Activated CD8-positive, alpha-beta T cell treated with anti-CD3 and anti-CD28 coated beads for 36 hours (primary cell): ENCODE measurements at regions not wholly inside any gene's neighbourhood (a gene's known extent, or its start where the extent isn't known, plus 50 kb on each side); places are given as distances from the start of the nearest gene placed in this dataset.

Source experiments
- ATAC-seq: fragments of 200-7000 bp; cut with Tn5 transposase; one replicate; pipeline ENCODE4 v1.10.0; 2021; ENCODE audit warnings: mild to moderate bottlenecking, moderate library complexity
- CTCF ChIA-PET: fragments of 350-600 bp; sonication (Branson Sonifier 250); formaldehyde crosslinking; loops from one replicate; lab custom pipeline; 2021; ENCODE audit warnings: antibody characterized with exemption; lab: Charles Lee
- POLR2A ChIA-PET: fragments of 350-600 bp; sonication (Branson Sonifier 250); formaldehyde crosslinking; loops from one replicate; lab custom pipeline; 2021; ENCODE audit warnings: antibody characterized with exemption; lab: Charles Lee
- DNase-seq: peaks from one replicate; pipeline ENCODE4 v3.0.0-alpha.2; 2020
- H3K27ac Mint-ChIP-seq: one replicate; pipeline ENCODE4 v1.8.0; 2021; ENCODE audit warnings: mild to moderate bottlenecking, mixed read lengths
- H3K27me3 Mint-ChIP-seq: one replicate; pipeline ENCODE4 v1.8.0; 2021; ENCODE audit warnings: mixed read lengths
- H3K36me3 Mint-ChIP-seq: one replicate; pipeline ENCODE4 v1.8.0; 2021; ENCODE audit warnings: low read depth, mixed read lengths
- H3K4me1 Mint-ChIP-seq: one replicate; pipeline ENCODE4 v1.8.0; 2021; ENCODE audit warnings: low read depth, mixed read lengths
- H3K4me3 Mint-ChIP-seq: one replicate; pipeline ENCODE4 v1.8.0; 2021; ENCODE audit warnings: mild to moderate bottlenecking, moderate library complexity, mixed read lengths
- H3K9me3 Mint-ChIP-seq: one replicate; pipeline ENCODE4 v1.8.0; 2021; ENCODE audit warnings: mixed read lengths
- CTCF ChIP-seq: fragments of 200-600 bp; IDR thresholded peaks from one replicate; pipeline ENCODE4 v1.8.0; 2022; ENCODE audit warnings: antibody characterized with exemption, mild to moderate bottlenecking
- intact Hi-C: fragments of 100-400 bp; cut with micrococcal nuclease; formaldehyde crosslinking; loops from one replicate; pipeline ENCODE4 v1.10.0; 2022

GRCh38 chr2:204452464-204453023 is 92.7 kb upstream of the PARD3B start:
- DNase-seq (no peak), ATAC-seq (no peak)
- no peak for TF ChIP-seq CTCF
- Mint-ChIP-seq H3K36me3 (no peaks in the 10 kb centered on the region), H3K27ac (no peak overlapping the region), H3K4me3 (no peak overlapping the region), H3K9me3 (no peaks in the 10 kb centered on the region), H3K4me1 (no peaks in the 10 kb centered on the region), H3K27me3 (peaks cover 2% of the 10 kb centered on the region)
- intact Hi-C loops = no loop called here
- ChIA-PET POLR2A (no interaction called here), CTCF (no interaction called here)

GRCh38 chr2:204453730-204454167 is 91.5 kb upstream of the PARD3B start:
- CTCF ChIA-PET = no interaction called here
- Mint-ChIP-seq H3K27me3 (peaks cover 2% of the 10 kb centered on the region), H3K9me3 (no peaks in the 10 kb centered on the region), H3K4me3 (no peak overlapping the region), H3K27ac (no peak overlapping the region), H3K36me3 (no peaks in the 10 kb centered on the region), H3K4me1 (no peaks in the 10 kb centered on the region)
- no peak for TF ChIP-seq CTCF
- intact Hi-C loops = no loop called here
- POLR2A ChIA-PET = no interaction called here
- ATAC-seq = no peak
- no peak for DNase-seq

- H3K27me3 Mint-ChIP-seq = no peaks in the 10 kb centered on the region
Observed at GRCh38 chr2:204454672-204455380, 90.4 kb upstream of the PARD3B start.

GRCh38 chr2:204468746-204469429 is 76.4 kb upstream of the PARD3B start:
- ChIA-PET CTCF (no interaction called here), POLR2A (no interaction called here)
- H3K27me3 Mint-ChIP-seq = peaks cover 6% of the 10 kb centered on the region
- DNase-seq = no peak
- no peak for TF ChIP-seq CTCF
- intact Hi-C loops = no loop called here
- no peaks in the 10 kb centered on the region for H3K4me1 Mint-ChIP-seq
- no peaks in the 10 kb centered on the region for H3K36me3 Mint-ChIP-seq
- H3K9me3 Mint-ChIP-seq = no peaks in the 10 kb centered on the region
- no peak for ATAC-seq
- no peak overlapping the region for H3K27ac Mint-ChIP-seq
- H3K4me3 Mint-ChIP-seq = no peak overlapping the region

More at GRCh38 chr2:204454672-204455380, 90.4 kb upstream of the PARD3B start:
- Mint-ChIP-seq H3K4me1 (no peaks in the 10 kb centered on the region), H3K27ac (no peak overlapping the region), H3K9me3 (no peaks in the 10 kb centered on the region), H3K4me3 (no peak overlapping the region), H3K36me3 (no peaks in the 10 kb centered on the region)
- ChIA-PET CTCF (no interaction called here), POLR2A (no interaction called here)
- DNase-seq (no peak), ATAC-seq (no peak)
- intact Hi-C loops = no loop called here
- no peak for TF ChIP-seq CTCF

GRCh38 chr2:204470178-204470620 is 75.1 kb upstream of the PARD3B start:
- no peak for TF ChIP-seq CTCF
- intact Hi-C loops = no loop called here
- Mint-ChIP-seq H3K27ac (no peak overlapping the region), H3K4me1 (no peaks in the 10 kb centered on the region), H3K36me3 (no peaks in the 10 kb centered on the region), H3K4me3 (no peak overlapping the region), H3K9me3 (no peaks in the 10 kb centered on the region), H3K27me3 (peaks cover 6% of the 10 kb centered on the region)
- ChIA-PET POLR2A (no interaction called here), CTCF (no interaction called here)
- ATAC-seq = no peak
- no peak for DNase-seq
